ENCODE measurements at regions not wholly inside any gene's neighbourhood (a gene's known extent, or its start where the extent isn't known, plus 50 kb on each side); places are given as distances from the start of the nearest gene placed in this dataset.
"Not testable (repeated sequence)": the region's sequence is repeated elsewhere in the genome, so short reads cannot be mapped to it uniquely, and the experiment has no call there.

DNA sequence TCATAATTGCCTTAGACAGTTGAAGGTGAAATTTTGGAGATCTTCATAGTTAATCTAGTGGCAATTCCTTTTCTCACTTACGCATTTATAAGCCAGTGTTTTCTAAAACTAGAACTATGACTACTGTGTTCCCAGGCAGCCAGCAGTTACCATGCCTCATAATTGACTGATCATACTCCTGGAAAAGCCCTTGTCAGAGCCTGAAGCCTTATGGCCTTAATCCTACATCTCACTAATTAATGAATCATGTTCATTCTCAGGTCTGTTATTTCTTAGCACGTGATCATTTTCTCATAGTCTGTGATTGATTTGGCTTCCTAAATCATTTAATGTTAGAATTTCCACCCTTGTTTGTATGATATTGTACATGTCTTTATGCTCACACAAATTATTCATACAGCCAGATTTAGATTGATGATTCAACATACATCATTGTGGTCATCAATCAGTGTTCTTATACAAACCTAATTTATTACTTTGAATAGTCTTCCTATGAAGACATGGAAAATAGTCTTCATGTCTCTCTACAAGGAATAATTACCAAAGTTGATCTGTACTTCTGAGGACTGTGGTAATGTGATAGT lies 132.6 kb upstream of the ASCC3 start:
- no peak for DNase-seq

DNA sequence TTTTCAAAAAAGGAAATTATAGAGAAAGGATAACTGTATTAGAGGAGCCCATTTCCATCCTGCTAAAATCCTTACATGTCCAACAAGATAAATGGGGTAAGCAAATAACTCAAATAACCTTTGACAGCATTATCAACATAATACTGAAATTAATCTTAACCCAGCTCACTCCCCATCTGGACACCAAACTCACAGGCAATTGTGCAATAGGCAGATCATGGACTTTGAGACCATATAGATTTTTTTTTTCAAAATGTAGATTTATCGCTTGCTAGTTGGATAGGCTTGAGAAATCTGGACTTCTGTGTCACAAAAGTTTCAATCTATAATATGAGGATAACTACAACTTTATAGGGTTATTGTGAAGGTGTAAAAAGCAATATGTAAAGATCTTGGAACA lies 134.4 kb upstream of the ASCC3 start:
- no peak for DNase-seq

DNA sequence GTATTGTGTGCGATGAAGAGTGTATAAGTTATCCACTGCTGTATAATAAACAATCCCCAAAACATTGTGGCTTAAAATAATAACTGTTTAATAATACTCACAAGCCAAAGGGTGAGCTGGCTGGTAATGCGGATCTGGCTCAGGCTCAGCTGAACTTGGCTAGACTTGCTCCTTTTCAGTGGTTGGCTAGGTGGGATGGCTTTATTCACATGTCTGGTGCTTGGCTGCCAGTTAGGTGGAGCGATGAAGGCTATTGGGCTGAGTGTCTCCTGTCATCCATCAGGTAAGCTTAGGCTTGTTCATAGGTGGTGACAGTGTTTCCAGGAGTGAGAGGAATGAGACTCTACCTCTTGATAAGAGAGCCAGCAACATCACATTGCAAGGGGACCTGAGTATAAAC lies 135.0 kb upstream of the ASCC3 start:
- no peak for DNase-seq

DNA sequence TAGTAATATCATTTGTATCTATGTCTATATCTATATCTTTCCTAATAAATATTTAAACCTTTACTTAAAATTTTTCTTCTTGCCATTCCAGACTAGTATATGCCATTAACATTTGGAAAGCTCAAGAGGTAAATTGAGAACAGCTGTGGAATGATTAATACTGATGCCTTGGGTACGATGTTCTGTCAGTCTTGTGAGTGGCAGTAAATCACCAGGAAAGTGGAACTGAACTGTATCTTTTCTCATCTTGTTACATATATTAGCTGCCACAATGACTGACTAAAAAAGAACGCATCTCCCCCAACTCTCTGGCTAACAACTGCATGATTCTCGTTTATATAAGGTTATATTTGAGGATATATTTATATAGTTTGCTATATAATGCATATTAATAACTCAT lies 137.0 kb upstream of the ASCC3 start:
- no peak for DNase-seq

DNA sequence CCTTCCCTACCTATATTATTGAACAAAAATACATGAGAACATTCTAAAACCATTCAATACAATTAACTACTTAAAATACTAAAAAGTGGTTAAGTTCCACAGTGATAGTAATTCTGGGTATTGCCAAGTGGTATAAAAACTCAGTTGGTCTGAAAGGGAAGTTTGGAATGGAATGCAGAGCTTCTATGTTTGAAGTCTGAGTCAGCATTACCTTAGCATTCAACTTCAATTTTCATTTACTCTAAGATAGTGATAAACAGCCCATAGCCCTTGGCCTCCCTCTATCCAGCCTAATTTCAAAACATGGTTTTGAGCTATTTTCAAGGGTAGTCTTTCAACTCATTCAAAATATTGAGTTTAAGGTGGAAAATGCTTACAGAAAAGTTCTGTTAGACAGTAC lies 140.4 kb upstream of the ASCC3 start:
- no peak for DNase-seq

DNA sequence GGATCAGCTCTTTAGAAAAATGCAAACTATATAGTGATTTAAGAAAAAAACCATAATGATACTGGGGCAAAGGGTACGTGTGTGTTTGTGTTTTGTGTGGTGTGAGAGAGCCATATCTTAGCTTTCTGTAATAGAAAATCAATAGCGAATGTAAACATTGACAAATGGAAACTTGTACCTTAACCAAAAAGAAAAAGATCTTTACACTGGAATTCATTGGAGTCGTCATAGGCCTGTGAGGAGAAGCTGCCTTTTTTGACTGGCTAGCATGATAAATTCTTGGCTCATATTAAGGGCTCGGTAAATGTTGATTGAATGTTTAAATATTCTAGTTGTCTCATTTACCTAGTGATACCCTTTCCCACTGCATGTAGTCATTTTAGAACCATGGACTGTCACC lies 161.8 kb upstream of the ASCC3 start:
- no peak for DNase-seq

DNA sequence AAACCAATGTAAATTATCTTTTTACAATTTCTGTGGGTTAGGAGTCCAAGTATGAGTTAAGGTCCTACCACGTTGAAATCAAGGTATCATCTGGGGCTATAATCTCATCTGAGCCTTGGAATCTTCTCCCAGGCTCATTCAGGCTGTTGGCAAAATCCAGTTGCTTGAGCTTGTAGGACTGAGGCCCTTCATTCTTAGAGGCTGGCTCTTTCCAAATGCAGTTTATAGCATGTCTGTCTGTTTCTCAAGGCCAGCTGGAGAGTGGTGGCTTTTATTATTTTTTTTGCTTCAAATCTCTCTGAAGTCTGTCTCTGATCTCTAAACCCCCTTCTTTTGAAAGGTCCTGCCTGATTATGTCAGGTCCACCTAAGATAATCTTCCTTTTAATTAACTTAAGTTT lies 177.2 kb upstream of the ASCC3 start:
- no peak for DNase-seq

DNA sequence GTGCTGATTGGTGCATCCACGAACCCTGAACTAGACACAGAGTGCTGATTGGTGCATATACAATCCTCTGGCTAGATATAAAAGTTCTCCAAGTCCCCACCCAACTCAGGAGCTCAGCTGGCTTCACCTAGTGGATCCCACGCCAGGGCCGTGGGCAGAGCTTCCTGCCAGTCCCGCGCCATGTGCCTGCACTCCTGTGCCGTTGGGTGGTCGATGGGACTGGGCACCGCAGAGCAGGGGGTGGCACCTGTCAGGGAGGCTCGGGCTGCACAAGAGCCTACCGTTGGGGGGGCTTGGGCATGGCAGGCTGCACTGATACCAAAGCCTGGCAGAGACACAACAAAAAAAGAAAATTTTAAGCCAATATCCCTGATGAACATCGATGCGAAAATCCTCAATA lies 185.4 kb upstream of the ASCC3 start:
- no peak for DNase-seq

DNA sequence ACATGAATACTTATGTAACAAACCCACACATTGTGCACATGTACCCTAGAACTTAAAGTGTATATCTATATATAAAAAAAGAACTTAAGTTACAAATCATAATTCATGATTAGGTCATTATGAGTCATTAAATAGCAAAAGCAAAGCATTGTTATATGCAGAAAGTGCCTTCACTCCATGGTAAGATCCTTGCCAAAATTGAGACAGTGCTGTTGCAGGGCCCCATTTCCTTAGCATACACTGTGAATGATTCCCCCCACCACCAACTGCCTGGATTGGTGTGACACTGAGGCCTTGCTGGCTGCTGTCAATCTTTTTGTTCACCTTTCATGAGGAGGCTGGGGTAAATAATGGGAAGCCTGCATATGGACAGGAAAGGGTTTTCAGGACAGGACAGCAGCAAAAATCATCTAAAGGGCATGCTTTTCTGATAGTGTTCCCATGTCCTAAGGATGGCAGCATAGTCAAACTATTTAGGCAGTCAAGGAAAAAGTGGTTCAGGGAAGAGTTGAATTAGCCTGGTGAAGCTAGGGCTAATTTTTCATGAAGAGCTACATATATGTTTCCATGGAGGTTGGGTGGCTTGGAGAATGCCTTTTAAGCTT lies 188.2 kb upstream of the ASCC3 start:
- DNase-seq = no peak

DNA sequence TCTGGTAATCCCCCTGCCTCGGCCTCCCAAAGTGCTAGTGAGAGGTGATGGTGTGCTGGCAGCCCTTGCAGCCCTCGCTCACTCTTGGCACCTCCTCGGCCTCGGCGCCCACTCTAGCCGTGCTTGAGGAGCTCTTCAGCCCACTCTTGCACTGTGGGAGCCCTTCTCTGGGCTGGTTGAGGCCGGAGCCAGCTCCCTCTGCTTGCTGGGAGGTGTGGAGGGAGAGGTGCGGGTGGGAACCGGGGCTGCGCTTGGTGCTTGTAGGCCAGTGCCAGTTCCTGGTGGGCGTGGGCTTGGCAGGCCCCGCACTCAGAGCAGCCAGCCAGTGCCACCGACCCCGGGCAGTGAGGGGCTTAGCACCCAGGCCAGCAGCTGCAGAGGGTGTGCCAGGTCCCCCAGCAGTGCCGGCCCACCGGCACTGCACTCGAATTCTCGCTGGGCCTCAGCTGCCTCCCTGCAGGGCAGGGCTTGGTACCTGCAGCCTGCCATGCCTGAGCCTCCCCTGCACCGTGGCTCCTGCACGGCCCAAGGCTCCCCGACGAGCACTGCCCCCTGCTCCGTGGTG lies 189.0 kb upstream of the ASCC3 start:
- no peak for DNase-seq

DNA sequence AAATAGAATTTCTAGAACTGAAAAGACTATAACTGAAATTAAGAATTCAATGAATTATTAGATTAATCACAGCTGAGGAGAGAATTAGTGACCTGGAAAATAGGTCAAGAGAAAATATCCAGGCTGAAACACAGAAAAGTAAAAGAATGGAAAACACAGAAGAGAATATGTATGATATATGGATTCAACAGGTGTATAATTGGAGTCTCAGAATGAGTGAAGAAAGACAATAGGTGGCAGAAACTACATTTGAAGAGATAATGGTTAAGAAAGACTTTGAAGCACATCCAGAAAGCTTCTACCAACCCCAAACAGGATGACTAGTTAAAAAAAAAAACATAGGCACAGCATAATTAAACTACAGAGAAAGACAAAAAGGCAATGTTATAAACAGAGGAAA lies 196.2 kb upstream of the ASCC3 start:
- no peak for DNase-seq

DNA sequence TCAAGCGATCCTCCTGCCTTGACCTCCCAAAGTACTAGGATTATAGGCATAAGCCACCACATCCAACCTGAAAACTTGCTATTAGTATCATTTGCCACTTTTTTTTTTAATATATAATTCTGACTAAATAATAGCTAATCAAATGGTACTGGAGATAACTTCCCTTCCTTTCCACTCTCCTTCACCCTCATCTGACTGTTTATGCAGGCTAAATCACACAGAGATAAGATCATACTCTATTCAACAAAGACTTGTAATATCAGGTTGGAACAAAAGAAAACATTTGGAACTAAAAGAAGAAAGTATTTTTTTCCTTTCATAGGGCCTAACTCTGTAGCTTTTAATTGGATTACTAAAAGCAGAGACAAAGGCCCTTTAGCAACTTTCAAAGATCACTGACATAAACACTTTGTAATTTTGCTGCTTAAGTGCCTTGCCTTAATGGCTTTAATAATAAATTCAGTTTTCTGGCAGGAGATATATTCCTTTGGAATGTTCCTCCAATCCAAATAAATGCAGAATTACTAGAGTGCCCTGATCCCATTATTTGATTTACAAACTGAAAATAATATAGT lies 198.7 kb upstream of the ASCC3 start:
- no peak for DNase-seq

DNA sequence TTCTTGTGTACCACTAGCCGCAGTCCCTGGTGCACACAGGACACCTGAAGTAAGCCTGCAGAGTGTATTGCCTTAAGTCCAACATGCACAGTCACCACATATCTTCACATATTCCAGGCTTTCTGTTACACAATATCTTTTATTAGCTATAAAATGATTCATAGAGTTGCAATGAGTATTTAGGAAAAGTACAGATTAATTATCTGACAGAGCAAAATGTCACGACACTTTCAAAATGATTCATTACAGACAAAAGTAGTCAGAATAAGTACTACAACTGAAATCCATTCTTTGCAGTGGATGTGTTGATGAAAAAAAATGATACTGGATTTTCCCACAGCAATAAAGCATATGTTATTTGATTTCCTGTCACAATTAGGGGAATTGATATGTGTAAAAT lies 199.5 kb upstream of the ASCC3 start:
- DNase-seq = no peak

DNA sequence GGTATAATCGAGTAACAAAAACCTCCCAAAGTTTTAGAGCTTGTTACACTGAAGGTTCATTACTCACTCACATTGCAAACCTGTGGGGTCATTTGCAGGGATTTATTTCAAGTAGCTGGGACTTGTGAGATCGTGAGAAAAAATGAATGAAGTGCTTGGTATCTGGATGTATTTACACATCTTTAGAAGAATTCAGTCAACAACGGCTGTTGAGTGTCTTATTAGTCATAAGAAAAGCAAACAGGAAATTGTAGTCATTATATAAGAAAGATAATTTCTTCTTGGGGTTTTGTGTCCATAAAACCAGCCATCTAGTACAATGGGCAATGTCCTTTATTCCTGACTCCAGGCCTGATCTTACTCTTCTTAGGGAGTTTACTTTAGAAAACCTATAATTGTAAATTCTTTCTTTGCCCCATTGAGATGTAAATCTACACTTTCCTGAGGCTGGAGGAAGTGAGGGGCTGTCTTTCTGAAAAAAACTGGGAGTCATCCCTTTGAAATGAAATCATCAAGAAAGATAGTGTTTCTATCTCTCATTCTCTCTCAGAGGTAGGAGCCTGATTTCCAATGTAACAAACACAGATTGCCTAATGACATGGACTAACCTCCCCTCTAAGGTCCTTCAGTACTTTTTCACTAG lies 202.5 kb upstream of the ASCC3 start:
- DNase-seq = no peak

DNA sequence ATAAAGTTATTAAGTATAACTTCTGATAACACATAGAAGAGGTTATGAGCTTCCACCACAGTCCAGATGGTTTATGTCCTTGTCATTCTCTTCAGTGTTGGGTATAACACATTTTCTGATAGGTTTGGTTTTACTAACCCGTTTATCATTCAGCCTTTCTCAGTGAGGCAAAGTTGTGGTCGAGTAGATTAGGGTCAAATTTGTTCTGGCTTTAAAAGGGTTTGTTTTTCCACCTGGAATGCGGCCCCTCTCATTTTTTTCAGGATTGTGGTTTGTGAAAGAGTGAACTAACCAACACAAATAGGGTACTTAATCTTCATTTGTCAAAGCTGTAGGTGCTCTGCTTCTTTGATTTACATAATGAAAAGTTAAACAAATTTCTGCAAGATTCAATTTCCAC lies 204.2 kb upstream of the ASCC3 start:
- no peak for DNase-seq

DNA sequence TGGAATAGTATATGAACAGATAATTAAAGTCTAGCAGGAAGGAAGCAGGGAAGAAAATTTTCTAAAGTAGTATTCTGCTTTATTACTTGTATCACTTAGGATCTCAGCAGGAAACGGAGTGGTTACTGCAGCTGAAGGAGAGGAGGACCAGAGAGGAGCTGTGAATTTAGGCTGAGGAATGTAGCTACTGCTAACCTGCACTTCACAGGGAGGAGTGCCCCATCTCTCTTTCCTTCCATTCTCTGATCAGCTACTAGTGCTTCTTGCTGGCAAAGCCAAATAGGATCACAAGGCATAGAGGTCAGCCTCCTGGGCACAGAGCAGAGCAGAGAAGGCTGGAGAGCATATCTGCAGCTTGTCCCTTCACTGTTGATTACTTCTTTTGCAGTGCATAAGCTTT lies 205.3 kb upstream of the ASCC3 start:
- DNase-seq = no peak

DNA sequence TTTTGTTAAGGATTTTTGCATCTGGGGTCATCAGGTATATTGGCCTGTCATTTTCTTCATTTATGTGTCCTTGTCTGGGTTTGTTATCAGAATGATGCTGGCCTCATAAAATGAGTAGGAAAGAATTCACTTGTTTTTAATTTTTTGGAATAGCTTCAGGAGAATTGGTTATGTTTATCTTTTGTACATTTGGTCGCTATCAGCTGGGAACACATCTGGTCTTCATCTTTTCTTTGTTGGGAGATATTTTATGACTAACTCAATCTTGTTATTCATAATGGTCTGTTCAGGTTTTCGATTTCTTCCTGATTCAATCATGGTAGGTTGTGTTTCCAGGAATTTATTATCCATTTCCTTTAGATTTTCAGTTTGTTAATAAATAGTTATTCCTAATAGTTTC lies 207.5 kb upstream of the ASCC3 start:
- no peak for DNase-seq

DNA sequence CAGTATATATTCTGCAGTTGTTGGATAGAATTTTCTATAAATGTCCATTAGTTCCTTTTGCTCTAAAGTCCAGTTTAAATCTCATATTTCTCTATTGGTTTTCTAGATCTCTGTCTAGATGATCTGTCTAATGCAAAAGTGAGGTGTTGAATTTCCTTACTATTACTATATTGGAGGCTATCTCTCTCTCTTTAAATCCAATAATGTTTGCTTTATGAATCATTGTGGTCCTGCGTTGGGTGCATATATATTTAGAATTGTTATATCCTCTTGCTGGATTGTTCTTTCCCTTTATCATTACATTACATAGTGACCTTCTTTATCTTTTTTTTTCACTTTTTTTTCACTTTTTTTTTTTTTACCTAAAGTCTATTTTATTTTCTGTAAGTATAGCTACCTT lies 208.5 kb upstream of the ASCC3 start:
- DNase-seq = no peak

DNA sequence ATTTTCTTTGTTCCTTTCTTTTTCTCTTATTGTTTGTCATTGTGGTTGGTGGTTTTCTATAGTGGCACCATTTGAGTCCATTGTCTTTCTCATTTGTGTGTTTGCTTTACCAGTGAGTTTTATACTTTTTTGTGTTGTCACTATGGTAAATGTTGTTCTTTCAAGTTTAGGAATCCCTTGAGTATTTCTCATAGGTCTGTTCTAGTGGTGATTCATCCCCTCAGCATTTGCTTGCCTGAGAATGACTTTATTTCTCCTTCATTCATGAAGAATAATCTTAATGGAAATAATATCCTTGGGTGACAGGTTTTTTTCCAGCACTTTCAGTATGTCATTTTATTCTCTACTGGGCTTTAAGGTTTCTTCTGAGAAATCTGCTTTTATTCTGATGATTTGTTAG lies 209.2 kb upstream of the ASCC3 start:
- no peak for DNase-seq

DNA sequence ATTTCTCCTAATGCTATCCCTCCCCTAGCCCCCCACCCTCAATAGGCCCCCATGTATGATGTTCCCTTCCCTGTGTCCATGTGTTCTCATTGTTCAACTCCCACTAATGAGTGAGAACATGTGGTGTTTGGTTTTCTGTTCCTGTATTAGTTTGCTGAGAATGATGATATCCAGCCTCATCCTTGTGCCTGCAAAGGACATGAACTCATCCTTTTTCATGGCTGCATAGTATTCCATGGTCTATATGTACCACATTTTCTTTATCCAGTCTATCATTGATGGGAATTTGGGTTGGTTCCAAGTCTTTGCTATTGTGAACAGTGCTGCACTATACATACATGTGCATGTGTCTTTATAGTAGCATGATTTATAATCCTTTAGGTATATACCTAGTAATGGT lies 217.5 kb upstream of the ASCC3 start:
- not testable (repeated sequence) for DNase-seq

DNA sequence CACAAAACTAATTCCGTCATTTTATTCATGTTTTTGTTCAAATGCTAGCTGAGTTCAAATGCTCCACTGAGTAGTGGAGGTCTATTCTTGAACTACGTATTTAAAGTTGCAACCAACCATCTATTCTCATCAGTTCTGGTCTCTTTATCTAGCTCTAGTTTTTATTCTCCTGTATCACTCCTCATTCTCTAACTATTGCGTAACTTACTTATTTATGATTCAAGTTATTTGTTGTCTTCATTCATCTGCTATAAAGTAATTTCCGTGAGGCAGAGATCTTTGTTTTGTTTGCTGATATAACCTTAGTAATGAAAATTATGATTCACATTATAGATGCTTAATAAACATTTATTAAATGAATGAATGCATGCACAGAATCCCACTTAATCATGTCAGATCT lies 221.6 kb upstream of the ASCC3 start:
- DNase-seq = no peak

DNA sequence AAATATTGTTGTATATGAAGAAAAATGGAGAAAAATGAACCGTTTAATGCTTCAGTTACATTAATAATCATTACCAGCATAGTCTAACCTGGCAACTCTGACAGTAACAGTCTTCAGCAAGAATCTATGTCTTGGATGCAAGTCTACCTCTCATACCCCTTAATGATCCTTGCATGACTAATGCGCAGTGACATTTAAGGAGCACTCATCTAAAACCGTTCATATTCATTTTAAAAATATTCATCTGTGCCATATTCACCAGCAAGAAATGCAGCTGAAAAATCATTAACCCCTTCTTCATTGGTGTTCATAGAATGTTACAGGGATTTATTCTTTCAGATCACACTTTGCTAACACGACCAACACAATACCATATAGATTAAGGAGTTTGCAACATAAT lies 227.2 kb upstream of the ASCC3 start:
- no peak for DNase-seq

DNA sequence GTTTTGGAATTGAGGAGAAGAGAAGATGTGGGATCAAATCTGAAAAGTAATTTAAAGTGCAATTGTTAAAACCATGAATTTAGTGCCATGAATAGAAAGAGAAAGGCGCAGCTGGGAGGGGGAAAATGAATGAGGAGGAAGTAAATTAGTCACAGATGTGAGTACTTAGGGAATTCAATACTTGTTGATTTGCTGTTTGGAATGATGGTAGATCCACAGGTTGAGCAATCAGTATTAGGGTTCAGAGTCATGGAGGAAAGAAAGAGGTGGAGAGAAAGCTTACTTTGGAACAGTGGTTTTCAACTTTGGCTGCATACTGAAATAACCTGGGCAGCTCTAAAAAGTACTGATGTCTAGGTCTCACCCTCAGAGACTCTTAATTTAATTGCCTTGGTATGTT lies 229.7 kb upstream of the ASCC3 start:
- DNase-seq = no peak

All from renal pelvis (tissue), 1 donor.